Heart right ventricle (tissue), 16 donors: ENCODE measurements at regions not wholly inside any gene's neighbourhood (a gene's known extent, or its start where the extent isn't known, plus 50 kb on each side); places are given as distances from the start of the nearest gene placed in this dataset.

Source experiments
- ATAC-seq, 8 donors: fragments of 200-7000 bp; cut with Tn5 transposase; one replicate each; pipeline ENCODE4 v1.9.1; 2020; ENCODE audit warnings: mild to moderate bottlenecking in 8 of 8, moderate library complexity in 8 of 8, moderate number of reproducible peaks in 1 of 8
- DNase-seq, 2 donors: peaks; one replicate each; pipeline ENCODE4 v3.0.0-alpha.2; 2020
- H3K27ac ChIP-seq, 10 donors: fragments of 200-600 bp; sonication (generic) in 2 of 10; one replicate each; pipeline versions ENCODE4 v1.5.0 to v1.8.0; 2020 to 2022; ENCODE audit warnings: mild to moderate bottlenecking in 3 of 10
- H3K27me3 ChIP-seq, 7 donors: fragments of 200-600 bp; one replicate each; pipeline ENCODE4 v1.8.0; 2021 to 2022; ENCODE audit warnings: mild to moderate bottlenecking in 2 of 7
- H3K36me3 ChIP-seq, 9 donors: fragments of 200-600 bp; sonication (generic) in 1 of 9; one replicate each; pipeline versions ENCODE4 v1.5.0 to v1.8.0; 2020 to 2022; ENCODE audit warnings: mild to moderate bottlenecking in 2 of 9
- H3K4me1 ChIP-seq, 9 donors: fragments of 200-600 bp; sonication (generic) in 1 of 9; one replicate each; pipeline versions ENCODE4 v1.5.0 to v1.8.0; 2020 to 2022; ENCODE audit warnings: mild to moderate bottlenecking in 4 of 9
- H3K4me3 ChIP-seq, 10 donors: fragments of 200-600 bp; sonication (generic) in 2 of 10; one replicate each; pipeline versions ENCODE4 v1.5.0 to v1.8.0; 2020 to 2022; ENCODE audit warnings: mild to moderate bottlenecking in 7 of 10, moderate library complexity in 2 of 10
- H3K9me3 ChIP-seq, 11 donors: fragments of 200-600 bp in 10 of 11; sonication (generic) in 2 of 11; one replicate each; pipeline versions ENCODE4 v1.5.0 to v1.8.0; 2013 to 2022; ENCODE audit warnings: mild to moderate bottlenecking in 2 of 11, control low read depth in 1 of 11, moderate library complexity in 1 of 11
- WGBS, 2 donors: extraction: QIAGEN DNeasy Blood & Tissue Kit; methylation state at CpG; one replicate each; pipeline ENCODE4 v1.1.7; 2013; ENCODE audit warnings: inconsistent platforms in 1 of 2; 5-methylcytosine and 5-hydroxymethylcytosine counted together
- intact Hi-C, 10 donors: fragments of 100-400 bp; cut with DNase I; formaldehyde crosslinking; loops; one replicate each; pipeline versions ENCODE4 v1.11.1 to v1.14.2; 2022
- TF ChIP-seq, protein P1 (sequence below), 9 donors: fragments of 200-600 bp; sonication (generic) in 2 of 9; IDR thresholded peaks; one replicate each; pipeline versions ENCODE4 v1.5.0 to v1.8.0; 2021 to 2022; ENCODE audit warnings: antibody characterized with exemption in 9 of 9, mild to moderate bottlenecking in 5 of 9, moderate library complexity in 1 of 9
- donor health status: Arrhythmogenic right ventricular cardiomyopathy.
- donor health status: ischemic (EF 13 %, LVEDD 7.1; RV severe dilation, severe dysfunction).
- donor health status: healthy with polysubstance abuse.
- donor health status: DM: no; HTN: yes; CAD: no.
- donor health status: DM: no; HTN: no; CAD: no.
- donor health status: ischemic (EF 25% LVEDD 6.9; RV normal size, moderate dysfunction).
- donor health status: ischemic (EF 25% LVEDD 5.7; RV mildly dilated, moderate dysfunction).
- donor health status: healthy.
- donor health status: DM: yes; HTN: yes; CAD: no.
- donor health status: Ischemic cardiomyopathy.
- donor health status: ischemic (EF 35%, LVEDD 5.7; RV mildly dilated, moderate dysfunction).
- donor health status: nonischemic (EF 11% LVEDD 7.7; RV severe dilation, severe dysfunction).
- donor health status: DM: yes; HTN: yes; CAD: no.
- donor health status: PGD.
- donor health status: ischemic (EF 29% LVEDD 5.4; RV normal size, mild dysfunction).
- donor health status: nonischemic (EF 23%, LVEDD 6.1; RV moderate dilation, normal function).

DNA sequence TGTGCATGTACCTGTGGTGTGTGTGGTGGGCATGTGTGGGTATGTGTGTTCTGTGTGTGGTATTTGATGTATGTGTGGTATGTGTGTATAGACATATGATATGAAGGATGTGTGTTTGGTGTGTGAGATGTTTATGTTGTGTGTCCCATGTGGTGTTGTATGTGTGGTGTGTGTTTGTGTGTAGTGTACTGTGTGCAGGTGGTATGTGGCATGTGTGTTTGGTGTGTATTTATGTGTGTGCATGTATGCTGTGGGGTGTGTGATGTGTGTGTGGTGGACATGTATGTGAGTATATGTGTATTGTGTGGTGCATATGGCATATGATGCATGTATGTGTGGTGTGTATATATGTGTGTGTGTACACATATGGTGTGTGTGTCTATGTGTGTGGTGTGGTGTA, 718.8 kb upstream of the SOX11 start:
- intact Hi-C loops = no loop called here
- Histone ChIP-seq H3K4me3 (no peak overlapping the region), H3K27me3 (peaks cover 0 to 7% (median 0%) of the 10 kb centered on the region in 7 donors), H3K4me1 (no peaks in the 10 kb centered on the region), H3K27ac (no peak overlapping the region), H3K36me3 (no peaks in the 10 kb centered on the region), H3K9me3 (no peaks in the 10 kb centered on the region)
- ATAC-seq = no peak
- TF ChIP-seq, protein P1, sequence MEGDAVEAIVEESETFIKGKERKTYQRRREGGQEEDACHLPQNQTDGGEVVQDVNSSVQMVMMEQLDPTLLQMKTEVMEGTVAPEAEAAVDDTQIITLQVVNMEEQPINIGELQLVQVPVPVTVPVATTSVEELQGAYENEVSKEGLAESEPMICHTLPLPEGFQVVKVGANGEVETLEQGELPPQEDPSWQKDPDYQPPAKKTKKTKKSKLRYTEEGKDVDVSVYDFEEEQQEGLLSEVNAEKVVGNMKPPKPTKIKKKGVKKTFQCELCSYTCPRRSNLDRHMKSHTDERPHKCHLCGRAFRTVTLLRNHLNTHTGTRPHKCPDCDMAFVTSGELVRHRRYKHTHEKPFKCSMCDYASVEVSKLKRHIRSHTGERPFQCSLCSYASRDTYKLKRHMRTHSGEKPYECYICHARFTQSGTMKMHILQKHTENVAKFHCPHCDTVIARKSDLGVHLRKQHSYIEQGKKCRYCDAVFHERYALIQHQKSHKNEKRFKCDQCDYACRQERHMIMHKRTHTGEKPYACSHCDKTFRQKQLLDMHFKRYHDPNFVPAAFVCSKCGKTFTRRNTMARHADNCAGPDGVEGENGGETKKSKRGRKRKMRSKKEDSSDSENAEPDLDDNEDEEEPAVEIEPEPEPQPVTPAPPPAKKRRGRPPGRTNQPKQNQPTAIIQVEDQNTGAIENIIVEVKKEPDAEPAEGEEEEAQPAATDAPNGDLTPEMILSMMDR (IDR thresholded peaks at IDR 0.05) = no peak
- DNase-seq = no peak

- intact Hi-C loops = no loop called here
- peak in 3 of 8 donors; percentile 35 to 80 (median 69) for ATAC-seq
- 83 to 85% methylated on average over 2 of the region's 2 CpGs for WGBS, 2 donors
Measured at GRCh38 chr2:4973973-4974372, 718.2 kb upstream of the SOX11 start.

DNA sequence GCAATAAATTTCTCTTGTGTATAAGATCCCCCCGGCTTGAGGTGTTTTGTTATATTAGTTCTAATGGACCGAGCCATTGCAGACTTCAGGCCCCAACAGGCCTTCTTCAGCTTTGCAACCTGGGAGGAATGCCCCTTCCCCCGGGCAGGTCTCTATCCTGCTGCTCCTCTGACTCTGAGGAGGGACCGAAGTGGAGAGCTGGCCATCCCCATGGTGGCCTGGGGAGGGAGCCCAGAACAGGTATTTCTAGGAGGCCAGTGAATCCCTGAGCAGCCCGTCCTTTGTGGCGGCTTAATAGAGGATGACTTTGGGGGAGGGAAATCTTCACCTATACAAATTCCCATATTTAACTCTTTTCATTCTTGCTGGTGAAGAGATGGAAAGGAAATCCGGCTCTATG, 715.8 kb upstream of the SOX11 start:
- Histone ChIP-seq H3K27ac (no peak overlapping the region), H3K27me3 (peaks cover 0 to 7% (median 0%) of the 10 kb centered on the region in 7 donors), H3K36me3 (no peaks in the 10 kb centered on the region), H3K4me3 (no peak overlapping the region), H3K4me1 (no peaks in the 10 kb centered on the region), H3K9me3 (no peaks in the 10 kb centered on the region)
- TF ChIP-seq, protein P1 (IDR thresholded peaks at IDR 0.05) = no peak
- no peak for DNase-seq
- 88 to 90% methylated on average over 7 of the region's 7 CpGs for WGBS, 2 donors
- no peak for ATAC-seq
- intact Hi-C loops = no loop called here

More at GRCh38 chr2:4973973-4974372, 718.2 kb upstream of the SOX11 start:
- TF ChIP-seq, protein P1 (IDR thresholded peaks at IDR 0.05) = no peak
- Histone ChIP-seq H3K4me3 (no peak overlapping the region), H3K27ac (no peak overlapping the region), H3K4me1 (no peaks in the 10 kb centered on the region), H3K36me3 (no peaks in the 10 kb centered on the region), H3K27me3 (peaks cover 0 to 7% (median 0%) of the 10 kb centered on the region in 7 donors), H3K9me3 (no peaks in the 10 kb centered on the region)
- DNase-seq = no peak

GRCh38 chr2:4979111-4979510, 713.1 kb upstream of the SOX11 start:
- Histone ChIP-seq H3K36me3 (no peaks in the 10 kb centered on the region), H3K4me3 (no peak overlapping the region), H3K4me1 (no peaks in the 10 kb centered on the region), H3K27me3 (no peaks in the 10 kb centered on the region), H3K27ac (no peak overlapping the region), H3K9me3 (no peaks in the 10 kb centered on the region)
- no peak for ATAC-seq
- 56 to 61% methylated on average over 11 of the region's 11 CpGs for WGBS, 2 donors
- no peak for DNase-seq
- intact Hi-C loops = no loop called here
- TF ChIP-seq, protein P1 (IDR thresholded peaks at IDR 0.05) = no peak
